ENCODE measurements at regions not wholly inside any gene's neighbourhood (a gene's known extent, or its start where the extent isn't known, plus 50 kb on each side); places are given as distances from the start of the nearest gene placed in this dataset.

- no peak for TF ChIP-seq CTCF (IDR thresholded peaks at IDR 0.05; ENCODE audit: control extremely low read depth in 1 of 3, insufficient read depth in 1 of 3, low read depth in 1 of 3, low read length in 3 of 3)
- no peak for TF ChIP-seq KDM5A (IDR thresholded peaks at IDR 0.05; ENCODE audit: low read length)
- TF ChIP-seq MAX (IDR thresholded peaks at IDR 0.05), result no peak
- TF ChIP-seq CHD2 (IDR thresholded peaks at IDR 0.05; ENCODE audit: low read length), result no peak
- TF ChIP-seq EZH2 (IDR thresholded peaks at IDR 0.05; ENCODE audit: low read depth, low read length, severe bottlenecking), result no peak
Observed at GRCh38 chr5:27477550-27477949, 439.2 kb upstream of the CDH9 start.

Measured in H1 (cell line).